Retina (tissue), 1 donor: ENCODE measurements at regions not wholly inside any gene's neighbourhood (a gene's known extent, or its start where the extent isn't known, plus 50 kb on each side); places are given as distances from the start of the nearest gene placed in this dataset.

Experiments
- DNase-seq: peaks from one replicate; pipeline ENCODE4 v3.0.0-alpha.2; 2016

DNA sequence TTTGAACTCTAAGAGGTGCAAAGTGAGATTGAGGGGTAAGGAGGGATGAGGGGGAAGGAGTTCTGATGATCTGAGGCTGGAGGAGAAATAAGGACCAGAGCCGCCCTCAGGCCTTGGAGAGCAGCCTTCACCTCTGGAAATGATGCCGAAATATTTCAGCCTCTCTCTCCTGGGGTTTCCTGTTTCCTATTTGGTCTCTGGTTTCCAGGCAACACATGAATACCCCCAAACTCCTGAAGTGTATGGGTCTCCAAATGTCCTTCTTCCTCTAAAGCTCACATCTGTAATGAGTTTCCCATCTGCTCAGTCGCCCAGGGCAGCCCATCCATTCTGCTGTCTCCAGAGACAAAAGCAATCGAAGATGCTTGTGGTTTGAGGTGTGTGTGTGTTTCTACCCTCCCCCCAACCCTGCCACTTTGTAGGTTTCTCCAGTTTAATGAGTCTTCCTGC is 52.0 kb upstream of the FAM20B start:
- peak; percentile 51 for DNase-seq
